Ovary (tissue), 7 donors: ENCODE measurements at regions not wholly inside any gene's neighbourhood (a gene's known extent, or its start where the extent isn't known, plus 50 kb on each side); places are given as distances from the start of the nearest gene placed in this dataset.

Source experiments
- DNase-seq, 5 donors: peaks; one replicate each; pipeline ENCODE4 v3.0.0-alpha.2; 2019 to 2020
- H3K27ac ChIP-seq, 2 donors: fragments of 200-600 bp; one replicate each; pipeline versions ENCODE4 v1.5.1 to v1.8.0; 2019 to 2022
- H3K27me3 ChIP-seq: fragments of 200-600 bp; one replicate; pipeline ENCODE4 v1.8.0; 2022
- H3K36me3 ChIP-seq: fragments of 200-600 bp; sonication (generic); one replicate; pipeline ENCODE4 v1.5.1; 2019
- H3K4me1 ChIP-seq: one replicate; pipeline ENCODE4 v1.8.1; 2013; ENCODE audit warnings: mild to moderate bottlenecking, moderate library complexity; ENCODE audit not compliant: insufficient read depth
- H3K4me3 ChIP-seq: fragments of 200-600 bp; sonication (generic); one replicate; pipeline ENCODE4 v1.5.1; 2017
- H3K9me3 ChIP-seq, 2 donors: fragments of 200-600 bp in 1 of 2; sonication (generic) in 1 of 2; one replicate each; pipeline versions ENCODE4 v1.5.1 to v1.8.1; 2013 to 2019; ENCODE audit warnings: mild to moderate bottlenecking in 1 of 2, moderate library complexity in 1 of 2
- EP300 ChIP-seq: sonication (generic); formaldehyde crosslinking; IDR thresholded peaks from one replicate; pipeline ENCODE4 v1.6.1; 2017; ENCODE audit warnings: antibody characterized with exemption
- POLR2A ChIP-seq: fragments of 450-650 bp; IDR thresholded peaks from one replicate; pipeline ENCODE4 v1.6.1; 2017; ENCODE audit warnings: antibody characterized with exemption, mild to moderate bottlenecking, moderate library complexity
- WGBS, 3 donors: extraction: QIAGEN DNeasy Blood & Tissue Kit in 1 of 3; methylation state at CpG; one replicate each; pipeline versions ENCODE4 v1.1.5 to v1.1.7; 2013 to 2017; 5-methylcytosine and 5-hydroxymethylcytosine counted together
- intact Hi-C, 4 donors: fragments of 100-400 bp; cut with DNase I; formaldehyde crosslinking; loops; one replicate each; pipeline versions ENCODE4 v1.11.0 to v1.15.1; 2022 to 2023
- TF ChIP-seq, protein P1 (sequence below), 3 donors: fragments of 450-650 bp in 2 of 3; fragments of 200-600 bp in 1 of 3; IDR thresholded peaks; one replicate each; pipeline versions ENCODE4 v1.5.1 to v1.8.0; 2016 to 2022; ENCODE audit warnings: antibody characterized with exemption in 3 of 3, mild to moderate bottlenecking in 1 of 3
- donor health status: DM: no; HTN: no; CAD: no; lungs with moderate emphysema.
- donor health status: DM: no; HTN: no; CAD: no.
- donor health status: Bipolar disorder and iron deficiency.
- donor health status: DM: no; HTN: no; CAD: no.
- donor health status: DM: yes; HTN: yes; CAD: no.

DNA sequence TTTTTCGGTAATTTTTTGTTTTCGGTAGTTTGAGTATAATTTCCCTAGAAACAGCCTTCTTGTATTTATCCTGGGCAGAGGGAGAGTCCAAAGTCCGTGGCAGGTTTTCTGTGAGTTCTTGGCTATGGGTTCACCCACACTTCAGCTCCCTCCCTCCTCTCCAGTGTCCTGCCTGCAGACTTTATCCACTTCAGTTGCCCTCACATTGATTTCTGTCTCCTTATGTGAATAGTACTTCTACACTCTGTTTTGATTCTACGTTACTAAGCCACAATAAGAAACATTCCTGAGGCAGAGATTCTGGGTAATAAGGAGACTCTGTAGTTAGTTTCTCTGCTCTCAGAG lies 868.6 kb downstream of the METTL15 start:
- Histone ChIP-seq H3K27ac (no peak overlapping the region), H3K9me3 (no peaks in the 10 kb centered on the region), H3K4me3 (no peak overlapping the region), H3K27me3 (no peaks in the 10 kb centered on the region), H3K36me3 (no peaks in the 10 kb centered on the region), H3K4me1 (no peaks in the 10 kb centered on the region)
- intact Hi-C loops = no loop called here
- TF ChIP-seq, protein P1, sequence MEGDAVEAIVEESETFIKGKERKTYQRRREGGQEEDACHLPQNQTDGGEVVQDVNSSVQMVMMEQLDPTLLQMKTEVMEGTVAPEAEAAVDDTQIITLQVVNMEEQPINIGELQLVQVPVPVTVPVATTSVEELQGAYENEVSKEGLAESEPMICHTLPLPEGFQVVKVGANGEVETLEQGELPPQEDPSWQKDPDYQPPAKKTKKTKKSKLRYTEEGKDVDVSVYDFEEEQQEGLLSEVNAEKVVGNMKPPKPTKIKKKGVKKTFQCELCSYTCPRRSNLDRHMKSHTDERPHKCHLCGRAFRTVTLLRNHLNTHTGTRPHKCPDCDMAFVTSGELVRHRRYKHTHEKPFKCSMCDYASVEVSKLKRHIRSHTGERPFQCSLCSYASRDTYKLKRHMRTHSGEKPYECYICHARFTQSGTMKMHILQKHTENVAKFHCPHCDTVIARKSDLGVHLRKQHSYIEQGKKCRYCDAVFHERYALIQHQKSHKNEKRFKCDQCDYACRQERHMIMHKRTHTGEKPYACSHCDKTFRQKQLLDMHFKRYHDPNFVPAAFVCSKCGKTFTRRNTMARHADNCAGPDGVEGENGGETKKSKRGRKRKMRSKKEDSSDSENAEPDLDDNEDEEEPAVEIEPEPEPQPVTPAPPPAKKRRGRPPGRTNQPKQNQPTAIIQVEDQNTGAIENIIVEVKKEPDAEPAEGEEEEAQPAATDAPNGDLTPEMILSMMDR (IDR thresholded peaks at IDR 0.05) = no peak
- TF ChIP-seq POLR2A = no peak
- no peak for TF ChIP-seq EP300
- no peak for DNase-seq
- 75 to 79% (median 79%) methylated on average over 4 of the region's 4 CpGs for WGBS, 3 donors

- intact Hi-C loops = no loop called here
- no peaks in the 10 kb centered on the region for H3K27me3 ChIP-seq
- DNase-seq = no peak
- 88 to 89% (median 89%) methylated on average over 10 of the region's 10 CpGs for WGBS, 3 donors
- no peak for TF ChIP-seq EP300
- TF ChIP-seq, protein P1 (IDR thresholded peaks at IDR 0.05) = no peak
- no peaks in the 10 kb centered on the region for H3K9me3 ChIP-seq
- no peak overlapping the region for H3K27ac ChIP-seq
- H3K4me3 ChIP-seq = no peak overlapping the region
- H3K4me1 ChIP-seq = no peaks in the 10 kb centered on the region
- H3K36me3 ChIP-seq = no peaks in the 10 kb centered on the region
Measured at GRCh38 chr11:28976012-28976800, 868.0 kb downstream of the METTL15 start.

DNA sequence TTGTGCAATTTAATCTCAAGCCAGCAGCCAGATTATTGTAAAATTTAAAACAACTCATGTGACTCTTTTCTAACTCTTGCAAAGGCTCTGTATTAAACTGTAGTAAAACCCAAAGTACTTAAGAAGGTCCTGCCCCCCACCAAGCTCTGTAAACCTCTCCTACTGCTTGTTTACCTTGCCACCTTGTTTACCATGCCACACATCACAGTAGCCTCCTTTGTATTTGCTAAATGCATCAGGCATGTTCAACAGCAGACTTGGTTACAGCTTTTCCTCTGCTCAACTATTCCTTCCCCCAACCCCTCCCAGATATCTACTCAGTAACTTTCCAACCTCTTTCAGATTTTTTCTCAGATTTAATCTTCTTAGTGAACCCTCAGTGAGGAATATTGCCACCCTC lies 861.6 kb downstream of the METTL15 start:
- no peak for TF ChIP-seq EP300
- TF ChIP-seq POLR2A = no peak
- TF ChIP-seq, protein P1 (IDR thresholded peaks at IDR 0.05) = no peak

GRCh38 chr11:28966951-28967350 lies 858.8 kb downstream of the METTL15 start:
- TF ChIP-seq EP300 (no peak), POLR2A (no peak)
- TF ChIP-seq, protein P1 (IDR thresholded peaks at IDR 0.05) = no peak
- Histone ChIP-seq H3K36me3 (no peaks in the 10 kb centered on the region), H3K27me3 (no peaks in the 10 kb centered on the region), H3K27ac (no peak overlapping the region), H3K4me1 (no peaks in the 10 kb centered on the region), H3K4me3 (no peak overlapping the region), H3K9me3 (no peaks in the 10 kb centered on the region)
- 89 to 96% (median 95%) methylated on average over 1 of the region's 1 CpG for WGBS, 3 donors
- intact Hi-C loops = no loop called here
- no peak for DNase-seq

More for the DNA sequence above, 861.6 kb downstream of the METTL15 start:
- Histone ChIP-seq H3K36me3 (no peaks in the 10 kb centered on the region), H3K4me3 (no peak overlapping the region), H3K27ac (no peak overlapping the region), H3K27me3 (no peaks in the 10 kb centered on the region), H3K9me3 (no peaks in the 10 kb centered on the region), H3K4me1 (no peaks in the 10 kb centered on the region)
- DNase-seq = no peak
- intact Hi-C loops = no loop called here
